ENCODE measurements at regions not wholly inside any gene's neighbourhood (a gene's known extent, or its start where the extent isn't known, plus 50 kb on each side); places are given as distances from the start of the nearest gene placed in this dataset.

- no peak for TF ChIP-seq REST (IDR thresholded peaks at IDR 0.05)
- TF ChIP-seq CTCF (IDR thresholded peaks at IDR 0.05; ENCODE audit: low read depth, low read length, missing input control): no peak
- TF ChIP-seq HNF4A (conservative IDR thresholded peaks at IDR 0.05): no peak
- no peak for TF ChIP-seq RAD21 (IDR thresholded peaks at IDR 0.05)
Measured at GRCh38 chr15:57772223-57772957, 65.9 kb downstream of the POLR2M start.

Data from liver (tissue), 3 donors.